ENCODE measurements at regions not wholly inside any gene's neighbourhood (a gene's known extent, or its start where the extent isn't known, plus 50 kb on each side); places are given as distances from the start of the nearest gene placed in this dataset.
"Not testable (repeated sequence)": the region's sequence is repeated elsewhere in the genome, so short reads cannot be mapped to it uniquely, and the experiment has no call there.

DNA sequence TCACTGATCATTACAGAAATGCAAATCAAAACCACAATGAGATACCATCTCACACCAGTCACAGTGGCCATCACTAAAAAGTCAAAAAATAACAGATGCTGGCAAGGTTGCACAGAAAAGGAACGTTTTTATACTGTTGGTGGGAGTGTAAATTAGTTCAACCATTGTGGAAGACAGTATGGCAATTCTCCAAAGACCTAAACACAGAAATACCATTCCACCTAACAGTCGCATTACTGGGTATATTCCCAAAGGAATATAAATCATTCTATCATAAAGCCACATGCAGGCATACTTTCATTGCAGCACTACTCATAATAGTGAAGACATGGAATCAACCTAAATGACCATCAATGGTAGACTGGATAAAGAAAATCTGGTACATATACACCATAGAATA lies 83.2 kb upstream of the ARID5B start:
- not testable (repeated sequence) for DNase-seq

DNA sequence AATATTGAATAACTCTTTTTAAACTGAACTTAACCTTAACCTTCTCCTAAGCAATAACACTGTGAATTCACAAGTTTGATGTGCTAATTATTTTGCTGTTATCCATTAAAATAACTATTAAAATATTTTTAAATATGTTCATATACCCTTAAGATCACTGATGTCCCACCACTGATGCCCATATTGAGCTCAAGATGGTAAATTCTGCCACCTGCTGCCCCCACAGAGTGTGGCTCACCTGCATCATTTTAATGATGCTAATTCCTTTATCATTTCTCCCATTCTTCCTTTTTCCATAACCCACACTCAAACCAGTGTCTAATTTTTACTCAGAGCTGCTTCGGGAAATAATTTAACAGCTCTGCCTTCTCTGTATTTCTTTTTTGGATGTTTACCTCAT lies 82.3 kb upstream of the ARID5B start:
- DNase-seq, result no peak

DNA sequence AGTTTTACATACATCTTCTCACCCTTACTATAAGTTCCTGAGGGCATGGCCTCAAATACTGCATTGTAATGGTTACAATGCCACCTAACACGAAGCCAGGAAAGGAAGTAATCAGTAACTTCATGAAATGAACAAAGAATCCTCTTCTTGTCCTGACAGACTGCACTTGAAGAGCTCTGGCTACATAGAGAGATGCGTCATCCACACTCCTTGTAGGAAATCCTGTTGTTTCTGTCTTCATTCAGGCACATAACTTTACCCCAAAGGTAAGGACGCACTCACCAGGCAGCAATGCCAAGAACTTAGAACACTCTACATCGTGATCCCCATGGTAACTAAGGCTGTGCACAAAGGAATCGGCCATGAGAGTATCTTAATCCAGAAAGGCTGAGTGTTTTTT lies 80.3 kb upstream of the ARID5B start:
- DNase-seq, result peak; percentile 64

DNA sequence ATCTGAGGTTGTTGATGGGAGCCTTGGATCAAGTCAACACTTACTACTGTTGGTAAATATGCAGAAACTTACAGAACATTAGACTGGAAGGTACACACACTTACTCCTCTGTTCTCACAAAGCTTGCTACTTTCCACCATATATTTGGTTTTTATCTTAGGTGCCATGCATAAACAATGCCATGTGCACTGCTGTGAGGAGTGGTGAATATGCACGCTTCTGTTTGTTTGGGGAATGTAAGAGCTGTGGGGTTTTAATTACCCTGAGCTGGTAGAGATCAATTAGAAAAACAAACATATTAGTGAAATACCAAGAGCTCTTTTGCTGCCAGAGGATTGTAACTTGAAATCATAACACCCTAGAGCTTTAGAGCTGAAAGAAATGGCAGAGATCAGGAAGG lies 79.8 kb upstream of the ARID5B start:
- no peak for DNase-seq

DNA sequence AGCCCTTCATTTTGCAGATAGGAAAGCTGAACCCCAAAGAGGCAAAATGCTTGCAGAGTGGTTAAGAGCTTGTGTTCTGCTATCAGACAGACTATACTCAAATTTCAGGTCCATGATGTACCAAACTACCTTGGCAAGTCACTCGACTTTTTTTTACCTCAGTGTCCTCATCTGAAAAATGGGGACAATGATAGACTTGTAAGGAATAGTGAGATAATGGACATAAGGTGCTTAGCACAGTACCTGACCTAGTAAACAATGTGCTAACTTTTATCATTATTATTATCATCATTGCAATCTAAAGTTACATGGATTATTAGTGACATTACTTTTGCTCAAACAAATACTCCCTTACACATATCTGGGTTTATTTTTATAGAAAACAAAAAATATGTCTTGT lies 79.4 kb upstream of the ARID5B start:
- DNase-seq, result no peak

DNA sequence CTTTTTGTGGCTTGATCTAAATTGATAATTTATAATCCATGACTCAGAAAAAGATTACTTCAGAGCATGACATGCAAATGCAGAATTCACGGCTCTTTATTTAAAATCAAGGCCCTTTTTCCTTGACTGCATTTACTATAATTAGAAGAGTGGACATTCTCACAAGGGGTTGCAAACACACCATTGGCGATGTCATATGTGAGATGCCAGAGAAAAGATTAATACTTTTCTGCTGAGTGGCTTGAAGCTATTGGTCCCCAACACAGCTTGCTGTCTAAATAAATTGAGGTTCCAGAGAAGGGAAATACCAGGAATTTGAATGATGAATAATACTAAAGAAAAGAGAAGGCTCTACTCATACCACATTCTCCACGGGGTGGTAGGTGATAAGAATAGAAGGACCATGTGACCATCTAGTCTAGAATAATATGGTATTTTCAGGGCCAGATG lies 78.7 kb upstream of the ARID5B start:
- DNase-seq, result no peak

DNA sequence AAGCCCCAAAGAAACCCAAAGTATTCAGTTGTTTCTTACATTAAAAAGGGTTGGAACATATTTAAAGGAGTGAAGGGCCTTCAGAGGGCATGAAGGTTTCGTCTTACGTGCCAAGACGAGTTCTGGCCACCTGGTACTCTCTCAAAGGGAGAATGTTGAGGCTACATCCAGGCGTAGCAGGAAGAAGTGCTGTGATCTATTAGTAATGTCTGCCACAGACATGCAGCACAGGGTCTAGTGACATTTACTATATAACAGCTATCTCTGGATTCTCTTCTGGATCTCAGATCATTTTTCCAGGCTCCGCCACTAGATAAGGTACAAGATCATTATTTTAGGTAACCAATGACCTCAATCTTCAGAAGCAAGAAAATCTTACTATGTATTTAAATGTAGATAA lies 76.5 kb upstream of the ARID5B start:
- no peak for DNase-seq

DNA sequence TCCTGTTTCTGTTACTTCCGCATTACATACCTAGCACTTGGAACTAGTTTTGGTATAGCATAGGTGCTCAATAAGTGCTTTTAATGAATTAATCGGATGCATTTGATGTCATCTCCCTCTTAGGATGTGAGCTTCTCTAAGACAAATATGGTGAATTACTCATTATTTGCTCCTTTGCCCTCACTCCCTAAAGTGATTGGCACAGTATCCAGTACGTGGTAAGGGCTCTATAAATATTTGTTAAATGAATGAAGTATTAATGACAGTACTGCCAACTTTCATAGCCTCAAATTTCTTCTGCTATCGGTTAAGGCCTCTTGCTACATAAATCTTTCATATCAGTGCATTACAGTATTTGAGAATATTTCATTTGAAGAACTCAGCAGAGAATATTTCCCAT lies 75.9 kb upstream of the ARID5B start:
- no peak for DNase-seq

DNA sequence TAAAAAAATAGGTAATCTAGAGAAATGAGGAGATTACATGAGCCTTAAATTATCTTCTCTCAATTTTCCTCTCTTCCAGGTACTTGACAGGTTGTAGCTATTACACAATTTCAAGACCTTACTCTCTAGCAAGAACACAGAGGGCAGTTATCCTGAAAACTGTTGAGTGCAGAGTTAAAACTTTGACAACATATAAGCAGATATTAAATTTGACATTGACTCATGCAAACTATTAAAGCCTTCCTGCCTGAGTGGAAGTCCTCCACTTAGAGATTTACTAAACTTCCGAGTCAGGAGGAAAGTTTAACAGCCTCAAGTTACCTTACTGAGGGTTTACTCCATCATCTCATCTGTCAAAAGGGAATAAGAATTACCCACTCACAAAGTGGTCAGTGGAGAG lies 73.5 kb upstream of the ARID5B start:
- no peak for DNase-seq

DNA sequence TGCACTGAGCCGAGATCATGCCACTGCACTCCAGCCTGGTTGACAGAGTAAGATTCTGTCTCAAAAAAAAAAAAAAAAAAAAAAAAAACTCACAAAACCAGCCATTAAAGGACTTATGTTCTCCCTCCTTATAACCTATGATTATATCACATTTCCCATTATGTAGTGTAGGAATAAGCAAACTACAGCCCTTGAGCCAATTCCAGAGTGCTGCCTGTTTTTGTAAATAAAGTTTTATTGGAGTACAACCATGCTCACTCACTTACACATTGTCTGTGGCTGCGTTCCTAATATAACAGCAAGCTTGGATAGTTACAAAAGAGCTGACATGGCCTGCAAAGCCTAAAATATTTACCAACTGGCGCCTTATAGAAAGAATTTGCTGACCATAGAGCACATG lies 72.7 kb upstream of the ARID5B start:
- DNase-seq, result no peak

DNA sequence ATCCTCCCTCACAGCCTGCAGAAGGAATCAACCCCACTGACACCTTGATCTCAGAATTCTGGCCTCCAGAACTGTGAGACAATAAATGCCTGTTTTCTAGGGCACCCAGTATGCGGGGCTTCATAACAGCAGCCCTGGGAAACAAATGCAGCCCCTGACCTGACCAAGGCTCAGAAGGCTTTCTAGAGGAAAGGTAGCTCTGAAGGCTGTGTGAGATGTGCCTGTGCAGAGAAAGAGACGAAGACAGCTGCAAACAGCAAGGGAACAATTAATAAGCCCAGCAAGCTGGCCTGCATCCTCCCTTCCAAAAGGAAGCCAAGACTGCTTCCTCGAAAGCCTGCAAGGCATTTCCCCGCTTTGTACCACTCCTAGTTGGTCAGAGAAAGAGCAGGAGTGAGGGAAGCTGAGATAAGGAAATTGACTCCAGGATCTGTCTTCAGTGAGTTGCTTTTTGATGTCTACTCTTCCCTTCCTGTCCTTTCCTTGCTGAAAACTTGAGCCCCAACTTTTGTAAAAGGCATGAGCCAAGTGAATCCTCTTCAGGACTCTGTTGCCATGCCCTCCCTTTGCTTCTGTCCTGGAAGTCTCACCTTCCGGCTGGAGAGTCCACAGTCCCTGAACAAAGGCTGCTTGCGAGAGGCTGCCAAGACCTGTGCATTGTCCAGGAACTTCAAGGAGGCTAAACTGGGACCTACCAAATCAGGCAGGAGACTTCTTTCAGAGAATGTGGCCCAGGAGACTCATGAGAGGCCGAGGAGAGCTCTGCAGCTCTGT lies 71.2 kb upstream of the ARID5B start:
- peak; percentile 5 for DNase-seq

DNA sequence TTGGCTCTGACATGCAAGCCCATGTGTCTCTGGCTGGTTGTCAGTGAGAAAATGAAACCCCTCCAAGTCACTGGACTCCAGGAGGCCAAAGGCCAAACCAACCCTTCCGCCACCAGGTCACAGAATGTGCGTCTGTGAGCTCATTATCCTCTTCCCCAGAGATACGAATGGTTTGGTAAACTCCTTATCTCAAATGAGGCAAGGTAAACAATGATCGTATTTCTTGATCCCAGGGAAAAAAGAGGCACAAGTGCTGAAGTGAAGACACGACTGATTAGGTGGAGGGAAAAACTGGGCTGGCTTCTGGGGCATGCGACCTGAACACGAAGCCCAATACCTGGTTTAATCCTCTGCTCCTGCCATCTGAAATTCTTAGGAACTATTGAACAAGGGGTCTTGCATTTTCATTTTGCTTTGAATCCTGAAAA lies 70.6 kb upstream of the ARID5B start:
- DNase-seq, result no peak

DNA sequence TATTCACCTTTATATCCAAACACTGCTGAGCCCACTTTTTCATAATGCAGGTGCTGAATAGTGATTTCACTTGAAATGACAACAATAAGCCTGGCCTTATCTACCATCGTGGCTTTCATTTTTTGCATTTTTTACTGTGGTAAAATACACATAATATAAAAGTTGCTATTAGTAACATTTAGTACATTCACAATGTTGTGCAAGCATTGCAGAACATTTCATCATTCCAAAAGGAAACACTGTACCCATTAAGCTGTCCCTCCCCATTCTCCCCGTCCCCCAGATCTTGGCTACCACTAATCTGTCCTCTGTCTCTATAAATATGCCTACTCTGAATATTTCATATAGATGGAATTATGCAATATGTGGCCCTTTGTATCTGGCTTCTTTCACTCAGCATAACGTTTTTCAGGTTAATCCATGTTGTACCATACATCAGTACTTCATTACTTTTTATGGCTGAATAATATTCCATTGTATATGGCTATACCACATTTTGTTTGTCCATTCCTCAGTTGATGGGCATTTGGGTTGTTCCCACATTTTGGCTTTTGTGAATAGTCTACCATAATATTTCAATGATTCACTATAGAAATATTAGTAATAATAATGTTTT lies 68.5 kb upstream of the ARID5B start:
- no peak for DNase-seq

DNA sequence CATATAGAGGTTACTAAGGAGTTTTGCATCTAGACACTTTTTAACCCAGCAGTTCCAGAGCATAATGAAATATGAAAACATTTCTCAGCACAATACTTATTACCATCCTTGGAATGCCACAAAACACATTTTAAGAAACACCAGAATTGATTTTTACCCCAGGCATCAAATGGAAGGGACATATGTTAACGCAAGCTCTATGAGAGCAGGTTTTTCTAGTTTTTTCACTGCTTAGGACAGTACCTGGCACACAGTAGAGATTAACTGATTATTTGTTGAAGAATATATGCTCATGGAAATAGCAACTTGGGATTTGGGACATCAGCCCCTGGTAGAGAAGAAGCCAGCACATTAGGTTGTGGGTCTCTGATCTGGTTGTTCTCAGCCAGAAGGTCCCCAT lies 67.0 kb upstream of the ARID5B start:
- DNase-seq, result no peak

DNA sequence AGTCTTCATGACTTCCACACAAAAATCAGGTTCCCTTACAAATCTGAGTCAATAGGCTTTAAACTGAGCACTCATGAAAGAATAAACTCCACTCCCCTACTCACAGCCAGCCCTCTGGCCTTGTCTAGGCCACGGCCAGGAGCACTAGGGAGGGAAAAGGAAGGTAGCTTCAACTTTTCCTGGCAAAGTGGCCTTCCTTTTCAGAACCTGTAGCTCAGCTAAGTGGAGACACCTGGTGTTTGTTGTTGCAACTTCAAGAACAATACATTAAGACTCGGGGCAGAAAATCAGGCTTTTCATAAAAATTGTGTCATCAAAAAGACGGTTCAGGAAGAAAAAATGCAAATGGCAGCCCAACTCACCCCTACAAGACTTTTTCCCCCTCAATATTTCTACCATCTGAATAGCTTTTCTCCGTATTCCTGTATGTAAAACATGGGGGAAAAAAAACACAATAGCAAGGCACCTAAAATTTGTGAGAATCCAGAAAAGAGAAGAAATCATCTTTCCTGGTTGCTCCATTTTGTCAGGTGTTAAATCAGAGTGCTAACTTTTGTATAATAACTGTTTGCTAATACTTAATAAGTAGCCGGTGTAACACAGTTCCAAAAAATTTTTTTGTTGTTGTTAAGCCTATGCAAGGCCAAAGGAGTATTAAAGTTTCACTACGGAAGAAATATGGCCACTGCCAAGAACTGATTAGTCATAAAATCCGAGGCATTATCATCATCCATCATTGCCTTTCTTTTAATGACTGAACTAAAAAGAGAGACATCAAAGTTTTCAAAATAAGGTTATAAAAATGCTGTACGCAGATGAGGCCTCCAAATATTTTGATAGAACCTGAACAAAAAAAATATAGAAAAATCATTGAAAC lies 66.2 kb upstream of the ARID5B start:
- DNase-seq, result peak; percentile 88

DNA sequence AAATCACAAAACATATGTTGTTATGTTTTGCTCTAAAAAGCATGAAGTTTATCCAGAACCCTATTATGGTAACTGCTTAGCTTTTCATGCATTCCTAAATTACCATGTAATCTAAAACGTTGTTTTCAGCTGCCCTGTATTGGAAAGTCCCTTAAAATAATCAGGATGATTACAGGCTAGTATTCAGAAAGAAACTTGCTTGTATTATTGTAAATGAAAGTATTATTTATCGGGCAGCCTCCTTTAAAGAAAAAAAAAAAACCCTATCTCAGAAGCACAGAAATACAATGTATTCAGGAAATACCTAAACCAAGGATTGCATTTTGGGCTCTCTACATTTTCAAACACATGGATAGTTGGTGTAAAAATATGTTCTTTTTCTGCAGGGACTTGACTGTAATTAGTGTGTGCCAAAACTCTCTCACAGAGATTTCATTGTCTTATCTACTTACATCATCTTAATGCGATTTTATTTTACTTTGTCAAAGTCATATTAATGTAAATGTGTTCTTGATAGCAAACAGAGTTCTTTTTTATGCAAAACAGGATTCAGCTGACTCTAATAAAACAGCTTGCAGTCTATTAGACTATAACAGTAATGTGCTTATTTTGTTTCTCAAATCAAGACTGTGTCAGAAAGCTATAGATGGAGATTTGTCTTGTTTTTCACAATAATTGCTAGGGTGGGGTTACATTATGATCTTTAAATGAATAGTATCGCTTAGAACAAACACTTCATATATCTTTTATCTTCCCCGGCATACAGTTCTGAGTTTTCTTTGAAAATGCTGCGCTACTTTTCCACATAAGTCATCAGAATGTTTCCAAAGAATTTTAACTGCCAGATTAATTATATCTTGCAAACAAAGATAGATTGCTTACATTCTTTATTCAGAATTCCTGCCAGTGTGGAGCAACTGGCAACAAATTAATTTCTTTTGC lies 65.3 kb upstream of the ARID5B start:
- DNase-seq, result peak; percentile 50

DNA sequence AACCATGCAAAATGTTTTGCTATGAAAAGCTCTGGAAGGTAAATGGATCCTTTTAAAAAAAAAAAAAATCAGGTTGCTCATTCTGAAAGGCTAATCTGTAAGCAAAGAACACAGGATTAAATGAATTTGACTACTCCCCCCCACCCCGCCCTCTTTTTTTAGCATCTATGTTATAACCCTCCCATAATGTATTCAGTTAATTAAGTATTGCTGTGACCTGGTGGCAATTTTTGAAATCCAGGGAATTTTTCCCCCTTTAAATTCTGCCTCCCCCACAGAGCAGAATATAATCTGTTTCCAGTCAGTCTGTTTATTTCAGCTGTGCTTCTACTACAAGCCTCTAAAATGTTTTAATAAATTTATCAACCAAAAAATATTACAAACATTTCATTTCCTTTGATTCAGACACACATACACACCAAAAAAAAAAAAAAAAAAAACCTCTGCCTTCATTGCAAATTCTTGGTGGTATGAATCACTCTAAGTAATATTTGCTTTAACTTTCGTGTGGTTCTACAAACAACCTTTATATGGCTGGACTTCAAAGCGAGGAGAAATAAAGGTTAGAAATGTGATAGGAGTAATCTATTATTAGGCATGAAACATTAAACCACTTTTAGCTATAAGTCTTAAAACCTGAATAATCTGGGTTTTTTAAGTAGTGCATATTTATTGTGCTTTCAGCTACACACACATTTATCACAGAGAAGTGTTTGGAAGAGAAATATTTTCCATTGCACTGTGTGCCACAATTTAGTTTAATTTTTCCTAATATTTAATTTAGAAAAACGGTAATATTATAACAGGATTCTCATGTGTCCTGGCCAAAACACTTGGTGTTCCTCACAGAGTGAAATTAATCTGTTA lies 64.4 kb upstream of the ARID5B start:
- DNase-seq, result peak; percentile 60

DNA sequence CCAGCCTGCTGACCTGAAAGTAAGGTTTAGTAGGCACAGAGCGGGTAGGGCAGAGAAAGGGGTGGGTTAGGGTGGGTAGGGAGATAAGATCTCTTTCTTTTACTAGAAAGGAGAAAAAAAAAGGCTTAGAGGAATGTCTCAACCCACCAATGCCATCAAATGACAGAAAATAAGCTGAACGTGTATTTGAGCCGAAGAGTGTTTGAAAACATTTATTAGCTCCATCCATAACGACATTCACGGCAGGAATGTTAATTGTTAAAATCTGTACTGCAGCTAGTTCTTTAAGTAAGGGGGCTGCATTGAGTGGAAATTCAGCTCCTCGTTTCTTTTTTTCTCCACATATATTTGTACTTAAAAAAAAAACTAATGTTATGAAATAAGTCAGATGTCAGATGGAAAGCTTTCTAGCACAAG lies 63.7 kb upstream of the ARID5B start:
- DNase-seq, result no peak

DNA sequence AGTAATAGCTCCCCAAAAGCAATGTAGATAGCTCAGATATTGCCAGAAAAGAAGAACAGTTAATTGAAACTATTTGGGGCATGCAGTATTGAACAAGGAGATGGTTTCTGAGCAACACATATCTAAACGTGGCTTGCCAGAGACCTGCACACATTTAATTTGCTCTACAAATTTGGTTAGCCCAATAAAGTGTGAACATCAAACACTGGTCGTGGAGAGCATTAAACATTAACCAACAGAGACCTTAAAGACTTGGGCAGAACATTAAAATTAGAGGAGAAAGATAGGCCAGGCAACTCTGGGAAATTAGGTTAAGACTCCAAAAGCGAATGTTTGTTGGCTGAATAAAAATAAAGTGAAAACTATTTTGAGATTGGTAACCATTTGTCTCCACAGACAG lies 61.6 kb upstream of the ARID5B start:
- DNase-seq, result no peak

DNA sequence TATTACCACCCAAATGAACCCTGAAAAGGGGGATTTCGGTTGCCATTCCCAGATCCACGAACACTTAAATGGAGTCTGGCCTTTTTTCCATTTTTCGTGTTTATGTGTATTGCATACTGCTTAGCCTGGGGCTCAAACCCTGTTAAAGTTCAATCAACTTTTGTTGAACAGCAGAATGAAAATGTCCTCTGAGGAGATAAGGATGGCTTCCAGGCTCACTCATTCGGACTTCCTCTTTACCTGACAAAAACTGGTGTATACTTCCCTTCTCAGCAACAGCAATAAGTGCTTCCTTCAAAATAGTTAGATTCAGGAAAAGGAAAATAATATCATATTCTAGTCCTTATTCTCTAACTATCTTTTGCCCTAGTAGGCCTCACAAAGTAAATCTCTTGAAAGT lies 61.1 kb upstream of the ARID5B start:
- DNase-seq, result no peak

DNA sequence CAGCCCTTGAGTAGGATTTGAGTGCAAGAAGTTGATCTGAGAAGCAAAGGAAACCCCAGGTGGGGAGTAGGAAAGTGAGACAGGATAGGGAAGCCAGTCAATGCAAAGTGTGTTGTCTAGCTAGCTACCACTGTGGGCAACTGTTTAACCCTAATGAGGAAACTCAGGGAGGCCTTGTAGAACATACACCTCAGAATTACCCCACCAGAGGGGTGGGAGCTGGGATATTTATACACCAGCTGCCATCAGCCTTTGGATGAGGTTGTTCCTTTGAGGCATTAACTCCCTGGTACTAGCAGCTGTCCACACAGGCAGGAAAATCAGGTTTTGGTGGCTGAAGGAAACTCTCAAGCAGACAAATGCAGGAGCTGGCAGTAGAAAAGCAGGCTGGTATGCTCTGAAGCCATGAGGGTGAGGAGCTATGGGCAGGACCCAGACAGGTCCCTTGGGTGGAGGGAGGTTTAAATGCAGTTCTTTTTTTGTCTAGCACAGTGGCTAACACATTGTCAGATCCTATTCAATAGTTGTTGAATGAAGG lies 60.1 kb upstream of the ARID5B start:
- no peak for DNase-seq
